ENCODE measurements at regions not wholly inside any gene's neighbourhood (a gene's known extent, or its start where the extent isn't known, plus 50 kb on each side); places are given as distances from the start of the nearest gene placed in this dataset.

- no peaks in the 10 kb centered on the region for H3K9me3 ChIP-seq (ENCODE audit: insufficient read depth, low read length)
- H4K20me1 ChIP-seq (ENCODE audit: low read depth, low read length), result no peaks in the 10 kb centered on the region
- no peaks in the 10 kb centered on the region for H3F3A ChIP-seq (ENCODE audit: insufficient read depth)
- no peaks in the 10 kb centered on the region for H3K36me3 ChIP-seq (ENCODE audit: low read length)
- H3K4me2 ChIP-seq (ENCODE audit: low read depth, low read length, poor library complexity, severe bottlenecking), result no peak overlapping the region
- no peak overlapping the region for H3K9ac ChIP-seq (ENCODE audit: low read length)
- no peak overlapping the region for H3K27ac ChIP-seq (ENCODE audit: low read depth, low read length)
- no peak overlapping the region for H2AFZ ChIP-seq (ENCODE audit: low read depth, low read length, severe bottlenecking)
- no peaks in the 10 kb centered on the region for H3K27me3 ChIP-seq (ENCODE audit: low read length)
- TF ChIP-seq CTCF (IDR thresholded peaks at IDR 0.05; ENCODE audit: insufficient read depth, low read length, poor library complexity, severe bottlenecking) (no peak), EZH2phosphoT487 (conservative IDR thresholded peaks at IDR 0.05; ENCODE audit: low read length) (no peak)
- no peak overlapping the region for H3K4me3 ChIP-seq (ENCODE audit: insufficient read depth, low read length, poor library complexity, severe bottlenecking)
- H3K9me2 ChIP-seq (replicated peaks; ENCODE audit: insufficient read depth, low read length), result no peaks in the 10 kb centered on the region
- H3K79me2 ChIP-seq (ENCODE audit: insufficient read depth, low read length), result no peaks in the 10 kb centered on the region
These were observed 1525.6 kb downstream of the MAT2B start for GRCh38 chr5:165030971-165031370.

- no peaks in the 10 kb centered on the region for H3K27me3 ChIP-seq (ENCODE audit: low read length)
These were observed 1526.0 kb downstream of the MAT2B start for GRCh38 chr5:165031371-165031770.

GRCh38 chr5:165035520-165035919, 1530.1 kb downstream of the MAT2B start:
- H2AFZ ChIP-seq (ENCODE audit: low read depth, low read length, severe bottlenecking), result no peak overlapping the region
- H3K79me2 ChIP-seq (ENCODE audit: insufficient read depth, low read length), result no peaks in the 10 kb centered on the region
- H3K27ac ChIP-seq (ENCODE audit: low read depth, low read length), result no peak overlapping the region
- H3K9me3 ChIP-seq (ENCODE audit: insufficient read depth, low read length), result no peaks in the 10 kb centered on the region
- H4K20me1 ChIP-seq (ENCODE audit: low read depth, low read length), result no peaks in the 10 kb centered on the region
- no peaks in the 10 kb centered on the region for H3K9me2 ChIP-seq (replicated peaks; ENCODE audit: insufficient read depth, low read length)
- TF ChIP-seq CTCF (IDR thresholded peaks at IDR 0.05; ENCODE audit: insufficient read depth, low read length, poor library complexity, severe bottlenecking) (no peak), EZH2phosphoT487 (conservative IDR thresholded peaks at IDR 0.05; ENCODE audit: low read length) (no peak)
- H3K4me2 ChIP-seq (ENCODE audit: low read depth, low read length, poor library complexity, severe bottlenecking), result no peak overlapping the region
- no peak overlapping the region for H3K4me3 ChIP-seq (ENCODE audit: insufficient read depth, low read length, poor library complexity, severe bottlenecking)
- no peak overlapping the region for H3K9ac ChIP-seq (ENCODE audit: low read length)
- H3K36me3 ChIP-seq (ENCODE audit: low read length), result no peaks in the 10 kb centered on the region
- H3F3A ChIP-seq (ENCODE audit: insufficient read depth), result no peaks in the 10 kb centered on the region
- no peaks in the 10 kb centered on the region for H3K27me3 ChIP-seq (ENCODE audit: low read length)

More at GRCh38 chr5:165031371-165031770, 1526.0 kb downstream of the MAT2B start:
- Histone ChIP-seq H3K4me2 (ENCODE audit: low read depth, low read length, poor library complexity, severe bottlenecking) (no peak overlapping the region), H3K27ac (ENCODE audit: low read depth, low read length) (no peak overlapping the region), H3K9me3 (ENCODE audit: insufficient read depth, low read length) (no peaks in the 10 kb centered on the region), H2AFZ (ENCODE audit: low read depth, low read length, severe bottlenecking) (no peak overlapping the region), H3K36me3 (ENCODE audit: low read length) (no peaks in the 10 kb centered on the region), H3K79me2 (ENCODE audit: insufficient read depth, low read length) (no peaks in the 10 kb centered on the region), H3K9me2 (replicated peaks; ENCODE audit: insufficient read depth, low read length) (no peaks in the 10 kb centered on the region), H3K4me3 (ENCODE audit: insufficient read depth, low read length, poor library complexity, severe bottlenecking) (no peak overlapping the region), H4K20me1 (ENCODE audit: low read depth, low read length) (no peaks in the 10 kb centered on the region), H3K9ac (ENCODE audit: low read length) (no peak overlapping the region), H3F3A (ENCODE audit: insufficient read depth) (no peaks in the 10 kb centered on the region)
- TF ChIP-seq CTCF (IDR thresholded peaks at IDR 0.05; ENCODE audit: insufficient read depth, low read length, poor library complexity, severe bottlenecking) (no peak), EZH2phosphoT487 (conservative IDR thresholded peaks at IDR 0.05; ENCODE audit: low read length) (no peak)

All from SU-DHL-6 (cell line).